HG03097 (cell line): ENCODE measurements at regions not wholly inside any gene's neighbourhood (a gene's known extent, or its start where the extent isn't known, plus 50 kb on each side); places are given as distances from the start of the nearest gene placed in this dataset.

Experiments
- ATAC-seq: cut with Tn5 transposase; IDR thresholded peaks from one replicate; pipeline ENCODE4 v1.9.1; 2021; ENCODE audit not compliant: unreplicated experiment, low FRiP score

DNA sequence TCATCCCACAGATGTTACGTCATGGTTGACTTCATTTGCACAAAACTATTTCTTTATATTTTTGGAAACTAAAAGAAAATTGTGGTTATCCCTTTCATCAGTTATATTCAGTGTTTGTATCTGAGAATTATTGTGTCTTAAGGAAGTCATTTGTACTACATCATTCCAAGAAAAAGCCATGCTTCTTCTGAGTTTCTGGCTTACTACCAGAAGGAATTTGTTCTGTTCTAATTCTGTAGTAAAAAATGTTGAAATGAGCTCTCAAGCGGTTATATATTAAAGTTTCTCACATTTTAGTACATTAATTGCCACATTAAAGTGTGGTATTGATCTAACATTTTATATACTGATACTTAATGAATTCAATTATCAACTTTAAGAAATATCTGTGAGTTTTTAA lies 1844.5 kb downstream of the PCDH7 start:
- no peak for ATAC-seq

DNA sequence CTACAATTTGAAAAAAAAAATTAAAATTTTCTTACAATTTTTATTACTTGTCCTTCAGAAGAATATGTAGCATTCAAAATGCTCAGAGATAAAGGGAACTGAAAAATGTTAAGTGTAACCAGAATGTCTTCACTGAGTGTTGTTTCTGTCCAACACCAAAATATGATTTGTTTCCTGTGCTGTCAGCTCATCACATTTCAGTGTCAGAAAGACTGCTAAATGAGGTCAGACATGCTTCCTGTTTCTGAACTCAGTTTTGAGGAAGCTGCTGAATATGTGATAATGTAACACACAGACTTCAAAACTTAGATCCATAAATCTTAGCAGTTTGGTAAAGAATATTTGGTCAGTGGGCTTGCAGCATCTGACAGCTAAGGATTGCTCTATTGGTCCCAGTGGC lies 1849.7 kb downstream of the PCDH7 start:
- ATAC-seq = no peak

DNA sequence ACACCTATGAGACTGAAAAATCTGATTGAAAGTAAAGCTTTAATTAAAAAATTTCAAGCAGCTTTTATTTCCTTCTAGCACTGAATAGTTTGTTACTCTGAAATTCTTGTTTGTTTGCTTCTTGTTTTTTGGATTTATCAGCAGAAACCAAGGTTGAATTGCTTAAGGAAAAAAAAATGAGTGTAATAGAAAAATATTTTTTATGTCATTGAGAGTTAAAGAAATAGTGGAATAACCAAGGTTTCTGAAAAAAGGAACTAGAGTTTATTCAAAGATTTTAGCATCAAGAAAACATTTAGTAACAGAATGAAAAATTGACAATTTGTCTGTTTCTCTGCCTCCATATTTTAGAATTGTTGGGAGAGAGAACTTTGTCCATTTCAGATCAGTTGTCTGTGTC lies 1852.2 kb downstream of the PCDH7 start:
- ATAC-seq = no peak

DNA sequence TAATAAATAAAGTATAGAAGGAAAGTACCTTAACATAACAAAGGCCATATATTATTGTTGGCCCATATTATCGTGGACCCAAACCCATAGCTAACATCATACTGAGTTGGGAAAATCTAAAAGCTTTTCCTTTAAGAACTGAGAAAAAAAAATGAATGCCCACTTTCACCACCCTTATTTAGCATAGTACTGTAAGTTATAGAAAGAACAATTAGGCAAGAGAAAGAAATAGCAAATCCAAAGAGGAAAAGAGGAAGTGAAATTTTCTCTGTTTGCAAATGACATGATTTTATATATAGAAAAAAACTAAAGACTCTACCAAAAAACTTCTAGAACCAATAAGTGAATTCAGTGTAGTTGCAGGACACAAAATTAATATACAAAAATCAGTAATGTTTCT lies 1854.6 kb downstream of the PCDH7 start:
- ATAC-seq = no peak

DNA sequence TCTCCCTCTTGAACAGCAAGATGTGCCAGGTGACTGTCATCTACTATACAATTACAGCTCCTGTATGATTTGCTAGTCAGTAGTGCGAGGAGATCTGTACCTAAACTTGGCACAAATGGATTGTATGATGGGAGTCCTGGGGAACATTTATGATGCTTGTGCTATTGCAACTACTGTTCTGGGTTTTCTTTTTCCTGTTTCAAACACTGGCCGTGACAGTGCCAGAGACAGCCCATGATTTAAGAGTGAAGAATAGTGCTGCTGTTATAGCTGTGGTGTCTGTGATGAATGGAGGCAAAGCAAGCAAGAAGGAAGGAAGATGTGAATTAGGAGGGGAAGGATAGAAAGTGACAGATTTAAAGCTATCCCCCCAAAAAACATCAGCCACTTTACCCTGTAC lies 1868.9 kb downstream of the PCDH7 start:
- ATAC-seq = no peak

DNA sequence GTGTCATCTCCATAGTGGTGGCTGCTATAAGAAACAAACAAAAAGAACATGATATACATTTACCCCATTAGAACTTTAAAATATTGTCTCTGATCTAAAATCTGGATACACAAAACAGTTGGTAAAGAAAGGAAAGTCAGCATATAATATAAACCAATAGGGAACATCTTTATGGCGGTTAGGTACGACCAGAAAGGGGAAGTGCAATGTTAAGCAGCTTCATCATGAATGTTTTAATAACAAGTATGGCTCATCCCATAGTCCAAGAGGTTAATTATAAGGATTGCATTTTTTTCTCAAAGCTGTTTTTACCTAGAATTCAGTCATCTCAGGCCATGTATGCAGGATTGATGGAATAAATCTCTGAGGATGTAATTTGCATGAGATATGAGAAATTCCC lies 1869.7 kb downstream of the PCDH7 start:
- no peak for ATAC-seq

DNA sequence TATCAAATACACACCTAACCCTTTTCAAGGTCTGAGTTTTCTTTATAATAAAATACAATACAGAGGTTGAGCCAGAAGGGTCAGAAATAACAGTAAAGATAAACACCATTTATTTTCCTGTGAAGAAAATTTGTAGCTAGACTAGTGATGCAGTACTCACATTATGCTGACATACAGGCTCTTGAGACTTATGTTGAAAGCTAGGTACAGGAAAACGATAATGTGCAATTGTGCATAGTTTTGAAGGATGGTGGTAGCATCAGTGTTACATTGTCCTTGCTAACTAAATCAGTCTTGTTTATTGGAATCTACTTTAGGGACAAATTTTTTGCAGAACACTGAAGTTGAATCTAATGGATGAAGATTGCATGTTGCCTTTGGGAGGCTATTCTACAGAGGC lies 1877.2 kb downstream of the PCDH7 start:
- ATAC-seq = no peak

DNA sequence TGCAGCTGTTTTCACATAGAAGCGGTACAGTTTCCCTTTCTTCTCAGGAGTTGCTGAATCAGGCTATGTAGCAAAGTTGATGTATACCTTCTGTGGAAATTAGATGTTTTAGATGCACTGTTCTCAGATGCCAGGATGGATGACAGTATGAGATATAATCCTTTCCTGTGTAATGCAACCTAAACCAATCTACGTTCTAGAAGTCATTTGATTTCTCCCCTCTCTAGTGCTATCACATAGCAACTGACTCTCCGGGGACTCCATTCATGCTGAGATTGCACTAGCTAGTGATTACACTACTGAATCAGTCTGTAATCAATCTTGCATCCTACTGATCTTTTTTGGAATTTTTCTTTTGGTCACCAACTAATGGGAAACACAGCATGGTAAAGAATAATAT lies 1881.7 kb downstream of the PCDH7 start:
- no peak for ATAC-seq

DNA sequence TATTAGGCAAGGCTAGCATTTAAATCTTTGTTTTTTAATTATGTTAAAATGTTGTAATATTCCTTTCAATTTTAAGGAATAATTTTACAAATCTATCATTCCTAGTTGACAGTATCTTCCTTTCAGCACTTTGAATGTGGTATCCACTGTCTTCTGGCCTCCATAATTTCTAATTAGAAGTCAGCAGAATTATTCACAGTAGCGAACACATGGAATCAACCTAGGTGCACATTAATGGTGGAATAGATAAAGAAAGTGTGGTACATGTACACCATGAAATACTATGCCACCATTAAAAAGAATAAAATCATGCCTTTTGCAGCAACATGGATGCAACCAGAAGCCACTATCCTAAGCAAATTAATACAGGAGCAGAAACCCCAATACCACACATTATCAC lies 1887.8 kb downstream of the PCDH7 start:
- ATAC-seq = no peak

DNA sequence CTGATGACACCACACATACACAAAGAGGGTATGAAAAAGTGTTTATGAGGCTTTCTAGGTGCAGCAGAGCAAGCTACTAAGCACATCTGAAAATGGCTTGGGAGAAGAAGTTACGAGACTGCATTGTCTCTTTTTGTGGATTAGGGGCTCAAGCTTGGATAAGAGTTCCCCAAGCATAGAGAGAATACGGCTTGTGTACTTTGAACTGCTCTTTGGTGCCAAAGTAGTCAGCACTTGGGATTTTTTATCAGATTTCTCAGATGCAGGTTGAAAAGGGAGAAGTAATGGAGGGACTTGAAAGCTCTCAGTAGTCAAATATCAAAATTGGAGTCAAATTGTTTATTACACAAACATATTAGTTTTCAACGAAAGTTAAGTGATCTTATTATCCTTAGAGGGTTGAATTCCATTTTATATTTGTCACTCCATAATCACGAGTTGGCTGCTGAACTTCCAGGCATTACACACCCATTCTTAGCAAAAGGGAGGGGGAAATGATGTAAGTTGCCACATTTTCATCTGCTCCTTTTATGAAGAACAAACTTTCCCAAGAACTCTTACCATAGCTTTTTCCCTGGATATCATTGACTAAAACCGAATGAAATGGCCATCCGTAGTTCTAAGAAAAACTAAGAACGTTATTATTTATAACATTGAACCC lies 1904.9 kb downstream of the PCDH7 start:
- ATAC-seq = no peak

DNA sequence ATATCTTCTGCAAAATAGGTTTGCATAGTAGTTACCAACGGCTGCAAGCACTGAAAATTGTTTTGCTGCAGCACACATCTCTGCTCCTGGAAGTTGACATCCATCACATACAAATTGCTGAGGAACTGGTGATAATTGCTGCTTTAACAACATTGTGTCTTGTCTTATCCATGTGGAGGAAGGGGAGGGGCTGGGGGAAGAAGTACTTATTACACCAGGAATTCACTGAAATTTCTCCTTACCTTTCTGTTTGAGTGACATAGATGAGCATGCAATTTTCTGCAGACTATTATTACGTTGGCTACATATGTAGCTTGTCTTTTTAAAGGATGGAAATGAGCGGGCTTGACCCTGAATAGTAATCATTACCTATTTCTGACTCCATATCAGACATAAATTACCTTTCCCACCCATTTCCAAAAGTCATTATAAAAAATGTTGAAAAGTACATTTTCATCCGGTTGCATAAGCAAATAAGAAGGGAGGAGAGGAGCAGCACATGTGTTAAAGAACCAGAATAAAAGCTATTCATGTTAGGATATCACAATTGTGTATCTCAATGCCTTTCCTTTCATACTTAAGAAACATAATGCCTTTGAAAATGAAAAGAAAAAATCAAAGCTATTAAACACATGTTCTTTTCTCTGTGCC lies 1905.6 kb downstream of the PCDH7 start:
- no peak for ATAC-seq

DNA sequence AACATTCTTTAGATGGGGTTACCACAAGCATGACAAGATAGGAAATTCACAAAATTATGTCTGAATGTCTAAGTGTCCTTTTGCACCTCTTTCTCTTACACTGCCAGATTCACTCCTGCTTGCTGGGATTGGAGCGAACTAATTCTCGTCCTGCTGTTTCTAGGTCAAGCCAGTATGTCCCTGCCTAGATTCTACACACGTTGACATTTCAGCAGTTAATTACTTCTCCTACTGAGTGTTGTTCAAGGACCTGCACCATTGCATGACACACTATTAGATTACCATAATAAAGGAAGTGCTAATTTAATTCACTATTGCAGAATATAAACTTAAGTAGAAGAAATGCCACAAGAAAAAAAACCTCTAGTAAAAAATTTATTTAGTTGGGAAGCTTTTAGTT lies 1911.7 kb downstream of the PCDH7 start:
- ATAC-seq = no peak

DNA sequence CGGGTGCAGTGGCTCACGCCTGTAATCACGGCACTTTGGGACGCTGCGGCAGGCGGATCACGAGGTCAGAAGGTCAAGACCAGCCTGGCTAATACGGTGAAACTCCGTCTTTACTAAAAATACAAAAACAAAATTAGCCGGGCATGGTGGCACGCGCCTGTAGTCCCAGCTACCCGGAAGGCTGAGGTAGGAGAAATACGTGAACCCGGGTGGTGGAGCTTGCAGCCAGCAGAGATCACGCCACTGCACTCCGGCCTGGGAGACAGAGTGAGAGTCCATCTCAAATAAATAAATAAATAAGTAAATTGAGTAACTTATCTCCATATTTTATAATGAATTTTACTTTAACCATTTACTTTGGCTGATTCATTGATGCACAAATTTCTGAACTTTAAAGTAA lies 1913.3 kb downstream of the PCDH7 start:
- ATAC-seq = no peak

DNA sequence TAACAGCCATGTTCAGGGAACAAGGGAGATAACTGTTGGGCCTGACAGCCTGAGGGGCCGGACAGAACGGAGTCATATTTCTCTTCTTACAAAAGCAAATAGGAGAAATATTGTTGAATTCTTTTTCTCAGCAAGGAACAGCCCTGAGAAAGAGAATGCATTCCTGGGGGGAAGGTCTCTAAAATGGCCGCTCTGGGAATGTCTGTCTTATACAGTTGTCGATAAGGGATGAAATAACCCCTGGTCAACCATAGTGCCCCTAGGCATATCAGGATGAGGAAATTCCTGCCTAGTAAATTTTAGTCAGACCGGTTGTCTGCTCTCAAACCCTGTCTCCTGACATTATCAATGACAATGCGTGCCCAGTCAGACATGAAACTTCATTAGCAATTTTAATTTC lies 1925.5 kb downstream of the PCDH7 start:
- no peak for ATAC-seq

DNA sequence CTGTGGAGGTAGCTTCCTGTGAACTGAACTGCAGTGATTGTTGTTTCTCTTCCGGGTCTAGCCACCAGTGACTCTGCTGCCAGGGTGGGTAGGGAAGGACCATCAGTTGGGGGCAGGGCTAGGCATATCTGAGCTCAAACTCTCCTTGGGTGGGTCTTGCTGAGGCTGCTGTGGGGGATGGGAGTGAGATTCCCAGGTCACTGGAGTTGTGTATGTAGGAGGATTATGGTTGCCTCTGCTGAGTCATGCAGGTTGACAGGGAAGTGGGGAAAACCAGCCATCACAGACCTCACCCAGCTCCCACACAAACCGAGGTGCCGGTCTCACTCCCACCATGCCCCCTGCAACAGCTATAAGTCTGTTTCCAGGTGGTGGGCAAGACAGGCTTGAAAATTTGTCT lies 1937.8 kb downstream of the PCDH7 start:
- ATAC-seq = no peak

DNA sequence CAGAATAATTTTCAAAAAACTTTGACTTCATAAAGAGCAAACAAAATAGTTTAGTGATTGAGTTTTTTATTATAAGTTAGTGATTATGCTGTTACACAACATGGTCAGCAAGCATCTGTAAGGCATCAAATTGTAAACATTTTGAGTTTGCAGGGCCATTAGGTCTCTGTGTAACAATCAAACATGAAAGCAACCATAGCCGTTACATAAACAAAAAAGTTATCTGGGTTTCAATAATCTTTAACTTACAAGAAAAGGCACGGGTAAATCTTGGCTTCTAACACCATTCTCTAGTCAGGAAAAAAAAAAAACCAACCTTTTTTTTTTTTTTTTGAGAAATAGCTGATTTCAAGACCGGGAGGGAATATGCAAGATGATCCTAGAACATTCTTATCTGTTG lies 1941.1 kb downstream of the PCDH7 start:
- no peak for ATAC-seq

DNA sequence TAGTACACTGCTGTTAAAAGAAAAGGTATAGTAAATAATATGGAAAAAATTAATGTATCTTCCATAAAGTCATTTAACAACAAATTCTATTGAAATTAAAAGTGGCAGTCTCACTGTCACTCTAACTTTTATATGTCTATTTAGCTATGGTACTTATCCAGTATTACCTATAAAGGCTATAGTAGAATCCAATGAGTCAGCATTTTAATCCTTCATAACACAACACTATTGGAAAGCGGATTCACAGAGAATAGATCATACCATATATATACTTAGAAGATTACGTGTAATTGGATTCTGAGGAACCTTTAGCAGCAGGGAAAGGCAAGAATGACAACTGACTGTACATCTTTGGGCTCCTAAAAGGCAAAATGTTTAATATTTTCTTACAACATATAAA lies 1942.6 kb downstream of the PCDH7 start:
- no peak for ATAC-seq

DNA sequence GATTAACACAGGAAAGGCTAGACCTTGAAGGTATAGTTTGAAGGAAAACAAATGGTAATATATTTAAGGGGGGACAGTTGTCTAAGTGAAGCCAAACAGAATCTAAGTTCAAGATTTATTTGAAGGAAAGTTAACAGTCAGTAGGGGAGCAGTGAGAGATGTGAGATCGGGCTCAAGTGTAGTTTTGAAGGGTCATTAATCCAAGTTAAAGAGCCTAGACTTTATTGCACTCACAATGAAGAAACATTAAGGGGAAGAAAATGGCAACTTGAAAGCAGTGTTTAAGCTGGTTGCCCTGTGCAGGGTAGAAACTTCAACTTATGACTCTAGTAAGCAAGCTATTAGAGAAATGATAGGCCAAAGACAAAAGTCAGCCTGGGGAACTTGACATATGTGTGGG lies 1952.2 kb downstream of the PCDH7 start:
- ATAC-seq = no peak

DNA sequence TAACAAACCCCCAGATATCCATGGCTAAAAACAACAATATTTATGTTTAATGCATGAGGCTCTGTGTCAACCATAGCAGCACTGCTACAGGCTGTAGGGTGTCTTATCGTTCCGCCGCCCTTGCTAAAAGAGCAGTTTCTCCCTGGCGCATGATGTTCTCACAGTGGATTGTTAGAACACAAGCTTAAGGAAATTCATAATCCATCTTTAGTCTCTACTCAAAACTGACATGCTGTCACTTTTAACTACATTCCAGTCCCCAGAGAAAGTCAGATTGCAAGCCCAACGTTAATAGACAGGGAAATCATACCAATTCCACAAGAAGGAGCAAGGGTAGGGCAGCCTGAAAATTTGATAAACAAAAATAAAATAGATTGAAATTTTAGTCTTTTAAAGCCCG lies 1960.8 kb downstream of the PCDH7 start:
- no peak for ATAC-seq

DNA sequence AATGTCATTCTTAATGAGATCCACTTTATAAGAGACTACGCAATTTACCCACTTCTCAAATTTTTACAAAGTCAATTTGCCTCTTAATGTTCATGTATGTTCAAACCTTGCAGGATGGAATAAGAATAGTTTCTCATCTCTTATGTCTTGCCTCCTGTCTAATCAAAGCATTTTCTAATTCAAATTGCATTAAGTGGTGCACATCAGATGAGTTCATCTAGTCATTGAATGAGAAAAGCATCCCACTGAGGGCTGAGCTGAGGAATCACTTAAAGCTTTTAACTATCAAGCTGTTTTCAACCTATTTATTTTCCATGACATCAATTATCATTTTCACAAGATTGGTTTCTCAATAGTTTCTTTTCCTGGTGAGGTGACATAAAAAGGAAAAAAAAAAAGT lies 1964.0 kb downstream of the PCDH7 start:
- no peak for ATAC-seq

DNA sequence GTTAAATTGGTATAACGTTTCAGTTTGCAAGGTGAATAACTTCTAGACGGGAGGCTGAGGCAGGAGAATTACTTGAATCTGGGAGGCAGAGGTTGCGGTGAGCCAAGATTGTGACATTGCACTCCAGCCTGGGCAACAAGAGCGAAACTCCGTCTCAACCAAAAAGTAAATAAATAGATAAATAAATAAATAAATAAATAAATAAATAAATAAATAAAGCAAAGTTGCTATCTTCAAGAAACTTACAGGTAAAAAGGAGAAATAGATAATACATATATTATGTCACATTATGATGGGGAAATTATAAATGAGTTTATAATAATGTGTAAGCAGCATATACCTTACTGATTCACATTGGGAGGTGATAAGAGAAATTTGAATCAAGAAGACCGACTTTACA lies 1966.0 kb downstream of the PCDH7 start:
- ATAC-seq = no peak

DNA sequence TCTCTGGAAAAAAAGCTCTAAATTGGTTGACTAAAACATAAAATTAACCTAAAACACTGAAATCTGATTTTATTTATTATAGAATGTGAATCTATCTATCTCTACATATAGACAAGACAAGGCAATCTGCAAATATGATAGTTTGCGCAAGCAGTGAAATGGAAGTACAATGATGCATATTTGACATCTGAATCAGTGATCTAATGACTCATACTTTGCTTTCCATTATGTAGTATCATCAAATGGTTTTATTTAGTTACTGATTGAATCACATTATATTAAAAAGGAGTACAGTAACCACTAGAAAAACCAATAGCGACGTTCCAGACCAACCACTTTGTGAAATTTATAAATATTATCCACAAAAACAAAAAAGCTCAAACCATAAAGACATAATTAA lies 1969.3 kb downstream of the PCDH7 start:
- no peak for ATAC-seq

DNA sequence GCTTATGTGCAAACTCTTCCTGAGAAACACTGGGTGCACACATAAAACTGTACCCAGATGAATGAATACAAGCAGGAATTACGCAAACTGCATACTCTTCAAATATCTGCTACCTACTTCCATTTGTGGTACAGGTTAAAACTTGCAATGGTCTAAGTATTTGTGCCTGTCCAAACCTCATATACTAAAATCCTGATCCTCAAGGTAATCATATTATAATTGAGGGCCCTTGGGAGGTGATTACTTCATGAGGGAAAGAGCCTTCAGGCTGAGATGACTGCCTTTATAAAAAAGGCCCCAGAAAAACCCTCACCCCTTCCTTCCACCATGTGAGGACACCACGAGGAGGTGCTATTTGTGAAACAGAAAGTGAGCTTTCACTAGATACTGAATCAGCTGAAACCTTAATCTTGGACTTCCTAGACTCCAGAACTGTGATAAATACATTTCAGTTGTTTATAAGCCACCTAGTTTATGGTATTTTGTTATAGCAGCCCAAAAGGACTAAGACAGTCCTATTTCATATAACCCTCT lies 1977.2 kb downstream of the PCDH7 start:
- no peak for ATAC-seq
